Stomach (tissue), 4 donors: ENCODE measurements at regions not wholly inside any gene's neighbourhood (a gene's known extent, or its start where the extent isn't known, plus 50 kb on each side); places are given as distances from the start of the nearest gene placed in this dataset.

Experiments used
- CTCF ChIP-seq, 7 experiments: fragments of 450-650 bp in 4 of 7; fragments of 200-600 bp in 3 of 7; sonication (generic) in 3 of 7; IDR thresholded peaks; one replicate each; pipeline ENCODE4 v1.5.1; 2016 to 2019; ENCODE audit warnings: antibody characterized with exemption in 7 of 7, control low read depth in 2 of 7, mild to moderate bottlenecking in 1 of 7
- EP300 ChIP-seq: sonication (generic); formaldehyde crosslinking; IDR thresholded peaks from one replicate; pipeline ENCODE4 v1.6.1; 2017; ENCODE audit warnings: antibody characterized with exemption
- POLR2A ChIP-seq, 4 donors: fragments of 450-650 bp; IDR thresholded peaks; one replicate each; pipeline ENCODE4 v1.6.1; 2016; ENCODE audit warnings: antibody characterized with exemption in 4 of 4, control low read depth in 2 of 4, mild to moderate bottlenecking in 1 of 4, moderate library complexity in 1 of 4

GRCh38 chr11:115919341-115920091 is 415.3 kb upstream of the CADM1 start:
- TF ChIP-seq EP300 = no peak
- TF ChIP-seq CTCF (IDR thresholded peaks at IDR 0.05) = no peak
- TF ChIP-seq POLR2A (IDR thresholded peaks at IDR 0.05) = no peak
